GM06990 (cell line): ENCODE measurements at regions not wholly inside any gene's neighbourhood (a gene's known extent, or its start where the extent isn't known, plus 50 kb on each side); places are given as distances from the start of the nearest gene placed in this dataset.

ENCODE experiments used
- DNase-seq: peaks from one replicate; pipeline ENCODE4 v3.0.0-alpha.2; 2011; ENCODE audit not compliant: insufficient read length; ENCODE audit errors: extremely low read depth
- H3K27me3 ChIP-seq: replicated peaks from 2 replicates; pipeline ENCODE4 v1.6.0; 2011; ENCODE audit warnings: low read length; ENCODE audit not compliant: control insufficient read depth, insufficient read depth
- H3K36me3 ChIP-seq: 2 replicates; pipeline ENCODE4 v1.5.1; 2011; ENCODE audit warnings: low read length; ENCODE audit not compliant: control insufficient read depth, insufficient read depth
- H3K4me3 ChIP-seq: replicated peaks from 2 replicates; pipeline ENCODE4 v1.5.1; 2011; ENCODE audit warnings: low read depth, mild to moderate bottlenecking, control low read depth, low read length
- CTCF ChIP-seq: IDR thresholded peaks from 2 replicates; pipeline ENCODE4 v1.5.1; 2011; ENCODE audit warnings: low read length, control low read depth, mild to moderate bottlenecking, inconsistent platforms; ENCODE audit not compliant: insufficient read depth, poor library complexity, severe bottlenecking

DNA sequence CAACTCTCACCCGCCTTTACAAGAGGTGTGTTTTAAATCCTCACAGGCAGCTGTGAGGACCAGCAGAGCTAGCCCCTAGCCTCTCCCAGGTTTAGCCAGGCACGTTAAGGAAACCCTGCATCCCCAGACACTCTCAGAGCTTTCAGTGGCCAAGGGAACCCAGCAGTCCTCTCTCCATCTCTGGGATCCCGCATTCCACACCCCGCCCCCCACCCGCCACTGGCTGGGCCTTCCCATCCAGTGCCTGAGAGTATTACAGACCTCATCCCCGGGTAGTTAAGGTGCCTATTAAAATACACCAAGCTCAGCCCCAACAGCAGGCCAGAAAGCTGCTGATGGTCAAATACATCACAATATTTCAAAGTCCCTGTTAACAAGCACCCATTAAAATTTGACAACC, 256.2 kb downstream of the BCOR start:
- H3K27me3 ChIP-seq = no peaks in the 10 kb centered on the region
- TF ChIP-seq CTCF = no peak
- DNase-seq = no peak
- H3K36me3 ChIP-seq = no peaks in the 10 kb centered on the region
- no peak overlapping the region for H3K4me3 ChIP-seq

DNA sequence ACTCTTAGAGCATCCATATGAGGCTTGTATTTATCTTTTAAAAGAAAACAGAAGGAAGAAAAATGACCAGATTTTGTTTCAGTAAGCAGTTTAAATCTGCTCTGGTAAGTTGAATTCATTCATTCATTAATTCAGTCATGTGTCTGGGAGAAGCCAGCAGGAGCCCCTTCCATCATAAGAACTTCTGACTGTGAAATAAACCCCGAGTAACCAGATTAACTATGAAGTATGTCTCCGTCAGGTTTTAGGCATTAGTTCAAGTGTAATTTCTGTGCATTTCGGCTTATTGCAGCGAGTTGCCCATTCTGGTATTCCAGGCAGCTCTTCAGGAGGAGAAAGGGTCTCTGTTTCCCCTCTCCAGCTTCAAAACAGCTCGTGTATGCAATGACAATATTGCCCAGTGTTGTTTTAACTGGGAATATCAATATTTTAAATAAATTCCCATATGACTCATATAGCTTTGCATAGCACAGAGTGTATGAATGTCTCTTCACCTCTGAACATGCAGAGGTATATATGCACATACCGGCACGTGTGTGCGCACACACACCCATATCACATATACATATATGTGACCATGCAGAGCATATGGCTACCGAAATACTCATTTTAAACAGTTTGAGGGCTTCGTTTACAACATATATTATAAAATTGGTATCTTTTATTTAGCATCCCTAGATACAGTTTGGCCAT, 255.3 kb downstream of the BCOR start:
- no peak for TF ChIP-seq CTCF
- Histone ChIP-seq H3K4me3 (no peak overlapping the region), H3K27me3 (no peaks in the 10 kb centered on the region), H3K36me3 (no peaks in the 10 kb centered on the region)
- DNase-seq = no peak

DNA sequence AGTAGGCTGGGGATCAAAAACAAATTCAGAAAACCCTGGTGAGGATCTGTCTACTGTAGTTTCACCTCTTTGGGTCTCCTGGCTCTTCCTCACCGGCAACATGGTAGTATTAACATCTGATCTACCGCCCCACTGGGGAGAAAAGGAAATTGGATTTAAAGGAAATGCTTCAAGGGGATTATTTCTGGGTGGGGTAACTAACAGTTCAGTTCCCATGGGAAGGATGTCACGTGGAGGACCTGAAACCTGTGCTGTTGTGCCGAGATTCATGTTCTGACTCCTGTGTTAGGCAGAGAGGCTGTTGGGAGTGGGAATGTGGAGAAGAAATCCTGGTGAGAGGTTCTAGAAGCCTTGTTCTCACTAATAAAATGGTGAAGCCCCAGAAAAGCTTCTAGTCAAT, 254.4 kb downstream of the BCOR start:
- no peak for DNase-seq
- TF ChIP-seq CTCF = no peak
- Histone ChIP-seq H3K4me3 (no peak overlapping the region), H3K36me3 (no peaks in the 10 kb centered on the region), H3K27me3 (no peaks in the 10 kb centered on the region)

DNA sequence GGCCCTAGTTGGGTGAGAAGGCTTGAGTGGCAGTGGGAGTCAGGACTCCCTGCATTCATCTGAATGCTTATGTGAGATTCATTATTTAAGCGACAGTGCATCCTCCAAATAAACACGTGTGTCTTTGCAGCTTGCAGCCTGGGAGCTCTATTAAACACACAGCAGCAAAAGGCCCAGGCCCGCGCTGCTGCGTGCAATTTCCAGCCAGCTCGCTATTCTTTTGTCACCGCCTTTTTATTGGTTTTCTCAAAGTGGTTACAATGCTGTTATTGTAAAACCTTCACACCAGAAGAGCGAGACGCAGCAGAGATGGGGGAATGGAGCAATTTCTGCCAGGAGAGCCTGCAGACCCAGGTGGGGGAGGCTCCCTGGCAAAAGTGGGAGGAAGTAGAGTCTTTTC, 252.5 kb downstream of the BCOR start:
- TF ChIP-seq CTCF = no peak
- H3K36me3 ChIP-seq = 0 out of 2 replicates have a peak, but pooled peaks cover 1% of the 10 kb centered on the region
- no peak for DNase-seq
- no peak overlapping the region for H3K4me3 ChIP-seq
- H3K27me3 ChIP-seq = no peaks in the 10 kb centered on the region

GRCh38 chrX:39846460-39846859, 251.3 kb downstream of the BCOR start:
- no peaks in the 10 kb centered on the region for H3K27me3 ChIP-seq
- no peak overlapping the region for H3K4me3 ChIP-seq
- no peak for DNase-seq
- H3K36me3 ChIP-seq = 0 out of 2 replicates have a peak, but pooled peaks cover 1% of the 10 kb centered on the region
- TF ChIP-seq CTCF = no peak

DNA sequence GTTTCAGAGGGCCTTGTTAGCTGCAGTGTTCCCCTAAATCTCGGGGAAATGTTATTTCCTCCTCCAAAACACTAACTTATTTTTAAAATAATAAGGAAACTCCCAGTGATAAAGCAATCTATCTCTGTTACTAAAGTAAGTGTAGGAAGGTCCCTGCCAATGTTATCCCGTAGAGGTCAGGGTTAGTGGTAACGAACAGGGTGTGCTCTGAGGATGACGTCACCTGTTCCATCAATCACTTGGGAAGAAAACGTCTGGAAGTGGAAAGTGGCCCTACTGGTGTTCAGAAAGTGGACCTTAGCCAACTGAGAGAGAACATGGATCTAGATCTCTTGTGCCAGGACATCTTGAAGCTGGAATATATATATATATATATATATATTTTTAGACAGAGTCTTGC, 249.5 kb downstream of the BCOR start:
- no peak for DNase-seq
- Histone ChIP-seq H3K36me3 (peaks cover 4% of the 10 kb centered on the region), H3K4me3 (no peak overlapping the region), H3K27me3 (no peaks in the 10 kb centered on the region)
- no peak for TF ChIP-seq CTCF
